Hepatocyte (in vitro differentiated cells): ENCODE measurements at regions not wholly inside any gene's neighbourhood (a gene's known extent, or its start where the extent isn't known, plus 50 kb on each side); places are given as distances from the start of the nearest gene placed in this dataset.
A peak's percentile ranks its signal among the peaks of the same experiment; 100 is the strongest.

Experiments used
- EZH2 ChIP-seq: fragments of 200-600 bp; sonication (generic); IDR thresholded peaks from 2 replicates; pipeline ENCODE4 v1.6.1; 2016; ENCODE audit warnings: antibody characterized with exemption, mild to moderate bottlenecking, borderline replicate concordance
- TF ChIP-seq, protein P1 (sequence below): fragments of 200-600 bp; sonication (generic); IDR thresholded peaks from 2 replicates; pipeline ENCODE4 v1.5.1; 2016; ENCODE audit warnings: antibody characterized with exemption, mild to moderate bottlenecking; ENCODE audit not compliant: poor library complexity

DNA sequence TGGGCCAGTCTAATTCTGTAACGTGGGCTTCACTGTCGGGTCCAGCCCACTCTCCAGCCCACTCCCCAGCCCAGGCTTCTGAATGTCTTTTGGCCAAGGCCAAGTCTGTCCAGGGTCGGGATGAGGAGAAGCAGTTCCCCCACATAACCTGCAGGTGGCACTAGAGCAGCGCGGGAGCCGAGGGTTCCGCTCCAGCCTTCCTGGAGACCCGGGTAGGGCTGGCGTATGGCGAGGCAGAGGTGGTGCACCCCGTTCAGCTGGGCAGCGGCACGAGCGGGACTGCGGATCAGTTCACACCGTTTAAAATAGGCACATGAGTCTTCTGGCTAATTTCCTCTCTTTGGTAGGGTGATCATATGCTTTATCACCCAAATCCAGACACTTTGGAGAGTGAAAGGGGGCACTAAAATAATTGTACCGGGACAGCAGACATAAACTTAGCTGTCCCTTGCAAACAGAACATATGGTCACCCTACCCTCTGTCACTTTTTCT, 185.9 kb downstream of the MSX2 start:
- TF ChIP-seq, protein P1, sequence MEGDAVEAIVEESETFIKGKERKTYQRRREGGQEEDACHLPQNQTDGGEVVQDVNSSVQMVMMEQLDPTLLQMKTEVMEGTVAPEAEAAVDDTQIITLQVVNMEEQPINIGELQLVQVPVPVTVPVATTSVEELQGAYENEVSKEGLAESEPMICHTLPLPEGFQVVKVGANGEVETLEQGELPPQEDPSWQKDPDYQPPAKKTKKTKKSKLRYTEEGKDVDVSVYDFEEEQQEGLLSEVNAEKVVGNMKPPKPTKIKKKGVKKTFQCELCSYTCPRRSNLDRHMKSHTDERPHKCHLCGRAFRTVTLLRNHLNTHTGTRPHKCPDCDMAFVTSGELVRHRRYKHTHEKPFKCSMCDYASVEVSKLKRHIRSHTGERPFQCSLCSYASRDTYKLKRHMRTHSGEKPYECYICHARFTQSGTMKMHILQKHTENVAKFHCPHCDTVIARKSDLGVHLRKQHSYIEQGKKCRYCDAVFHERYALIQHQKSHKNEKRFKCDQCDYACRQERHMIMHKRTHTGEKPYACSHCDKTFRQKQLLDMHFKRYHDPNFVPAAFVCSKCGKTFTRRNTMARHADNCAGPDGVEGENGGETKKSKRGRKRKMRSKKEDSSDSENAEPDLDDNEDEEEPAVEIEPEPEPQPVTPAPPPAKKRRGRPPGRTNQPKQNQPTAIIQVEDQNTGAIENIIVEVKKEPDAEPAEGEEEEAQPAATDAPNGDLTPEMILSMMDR = peak; percentile 96
- TF ChIP-seq EZH2 = no peak
